Sigmoid colon (tissue), 6 donors: ENCODE measurements at regions not wholly inside any gene's neighbourhood (a gene's known extent, or its start where the extent isn't known, plus 50 kb on each side); places are given as distances from the start of the nearest gene placed in this dataset.
"Not testable (repeated sequence)": the region's sequence is repeated elsewhere in the genome, so short reads cannot be mapped to it uniquely, and the experiment has no call there.

Experiments
- DNase-seq: peaks from one replicate; pipeline ENCODE4 v3.0.0-alpha.2; 2019
- H3K27ac ChIP-seq, 4 donors: fragments of 200-600 bp; sonication (generic); one replicate each; pipeline ENCODE4 v1.5.1; 2016 to 2019; ENCODE audit warnings: mild to moderate bottlenecking in 1 of 4
- H3K27me3 ChIP-seq, 3 donors: fragments of 200-600 bp; sonication (generic); one replicate each; pipeline ENCODE4 v1.5.1; 2019; ENCODE audit warnings: mild to moderate bottlenecking in 1 of 3
- H3K36me3 ChIP-seq, 4 donors: fragments of 200-600 bp; sonication (generic); one replicate each; pipeline ENCODE4 v1.5.1; 2016 to 2019
- H3K4me1 ChIP-seq, 4 donors: fragments of 200-600 bp; sonication (generic); one replicate each; pipeline ENCODE4 v1.5.1; 2017 to 2019
- H3K4me3 ChIP-seq, 4 donors: fragments of 200-600 bp; sonication (generic); one replicate each; pipeline ENCODE4 v1.5.1; 2017 to 2019; ENCODE audit warnings: mild to moderate bottlenecking in 2 of 4, moderate library complexity in 1 of 4
- H3K9me3 ChIP-seq, 4 donors: fragments of 200-600 bp in 3 of 4; sonication (generic) in 3 of 4; one replicate each; pipeline versions ENCODE4 v1.5.1 to v1.6.1; 2013 to 2019
- CTCF ChIP-seq, 4 experiments: fragments of 450-650 bp in 3 of 4; fragments of 200-600 bp in 1 of 4; IDR thresholded peaks; one replicate each; pipeline ENCODE4 v1.5.1; 2016 to 2019; ENCODE audit warnings: antibody characterized with exemption in 4 of 4, mild to moderate bottlenecking in 3 of 4, moderate library complexity in 2 of 4
- EP300 ChIP-seq, 4 donors: sonication (generic); formaldehyde crosslinking; IDR thresholded peaks; one replicate each; pipeline ENCODE4 v1.6.1; 2017; ENCODE audit warnings: antibody characterized with exemption in 4 of 4
- POLR2A ChIP-seq, 2 donors: fragments of 450-650 bp; IDR thresholded peaks; one replicate each; pipeline ENCODE4 v1.6.1; 2016; ENCODE audit warnings: antibody characterized with exemption in 2 of 2, mild to moderate bottlenecking in 2 of 2, moderate library complexity in 2 of 2
- POLR2AphosphoS5 ChIP-seq, 4 donors: sonication (generic); formaldehyde crosslinking; IDR thresholded peaks; one replicate each; pipeline ENCODE4 v1.6.1; 2017; ENCODE audit warnings: antibody characterized with exemption in 4 of 4
- WGBS, 2 donors: extraction: QIAGEN DNeasy Blood & Tissue Kit; methylation state at CpG; one replicate each; pipeline ENCODE4 v1.1.7; 2013; 5-methylcytosine and 5-hydroxymethylcytosine counted together
- intact Hi-C: fragments of 100-400 bp; cut with DNase I; formaldehyde crosslinking; loops from one replicate; pipeline ENCODE4 v1.15.1; 2023
- donor health status: healthy with polysubstance abuse.
- donor health status: healthy.

DNA sequence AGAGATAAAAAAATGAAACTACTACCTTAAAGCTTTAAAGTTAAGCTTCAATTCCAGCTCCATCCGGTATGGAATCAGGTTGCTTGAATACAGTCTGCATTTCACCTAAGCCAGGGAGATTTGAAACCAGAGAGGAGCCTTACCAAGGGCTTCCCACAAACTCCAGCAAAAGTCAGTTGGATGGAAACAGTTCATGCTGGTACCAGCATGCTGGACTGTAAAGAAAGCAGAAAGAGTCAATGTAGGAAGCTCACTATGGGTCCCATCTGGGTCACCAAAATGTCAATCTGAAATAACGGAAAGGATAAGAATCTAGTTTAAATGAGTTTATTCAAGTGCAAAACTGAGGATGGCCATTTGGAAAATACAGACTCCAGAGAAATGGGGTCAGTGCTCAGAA, 65.3 kb downstream of the CDO1 start:
- H3K9me3 ChIP-seq: no peaks in the 10 kb centered on the region
- TF ChIP-seq POLR2AphosphoS5 (IDR thresholded peaks at IDR 0.05) (no peak), POLR2A (IDR thresholded peaks at IDR 0.05) (no peak), CTCF (IDR thresholded peaks at IDR 0.05) (no peak), EP300 (IDR thresholded peaks at IDR 0.05) (no peak)
- no peaks in the 10 kb centered on the region for H3K36me3 ChIP-seq
- intact Hi-C loops: no loop called here
- H3K4me3 ChIP-seq: no peak overlapping the region
- 70 to 72% methylated on average over 2 of the region's 2 CpGs for WGBS, 2 donors
- no peak overlapping the region for H3K27ac ChIP-seq
- DNase-seq: no peak
- H3K4me1 ChIP-seq: peaks cover 0 to 6% (median 2%) of the 10 kb centered on the region in 4 donors
- H3K27me3 ChIP-seq: no peaks in the 10 kb centered on the region

GRCh38 chr5:115749016-115749415, 67.4 kb downstream of the CDO1 start:
- WGBS, 2 donors: 8 to 67% methylated on average over 1 of the region's 1 CpG
- H3K4me3 ChIP-seq: no peak overlapping the region
- H3K27me3 ChIP-seq: no peaks in the 10 kb centered on the region
- intact Hi-C loops: no loop called here
- no peaks in the 10 kb centered on the region for H3K36me3 ChIP-seq
- H3K9me3 ChIP-seq: peaks cover 0 to 3% (median 0%) of the 10 kb centered on the region in 4 donors
- DNase-seq: no peak
- no peak overlapping the region for H3K27ac ChIP-seq
- TF ChIP-seq POLR2A (IDR thresholded peaks at IDR 0.05) (no peak), POLR2AphosphoS5 (IDR thresholded peaks at IDR 0.05) (no peak), EP300 (IDR thresholded peaks at IDR 0.05) (no peak), CTCF (IDR thresholded peaks at IDR 0.05) (no peak)
- H3K4me1 ChIP-seq: peaks cover 0 to 6% (median 2%) of the 10 kb centered on the region in 4 donors

GRCh38 chr5:115739245-115739644, 77.2 kb downstream of the CDO1 start:
- H3K4me1 ChIP-seq, H3K9me3 ChIP-seq, intact Hi-C loops, H3K27ac ChIP-seq, H3K27me3 ChIP-seq, H3K36me3 ChIP-seq, H3K4me3 ChIP-seq, DNase-seq: not testable (repeated sequence)
- WGBS, 2 donors: 81 to 85% methylated on average over 6 of the region's 6 CpGs

GRCh38 chr5:115738830-115739229, 77.6 kb downstream of the CDO1 start:
- H3K4me1 ChIP-seq: no peaks in the 10 kb centered on the region
- intact Hi-C loops: no loop called here
- peaks cover 0 to 5% (median 0%) of the 10 kb centered on the region in 4 donors for H3K9me3 ChIP-seq
- TF ChIP-seq EP300 (IDR thresholded peaks at IDR 0.05): no peak
- no peak for DNase-seq
- H3K27ac ChIP-seq: no peak overlapping the region
- 32 to 33% methylated on average over 1 of the region's 1 CpG for WGBS, 2 donors
- H3K4me3 ChIP-seq: no peak overlapping the region
- no peaks in the 10 kb centered on the region for H3K36me3 ChIP-seq
- no peaks in the 10 kb centered on the region for H3K27me3 ChIP-seq

- Histone ChIP-seq H3K27ac (no peak overlapping the region), H3K27me3 (no peaks in the 10 kb centered on the region), H3K36me3 (no peaks in the 10 kb centered on the region), H3K4me3 (no peak overlapping the region), H3K4me1 (no peaks in the 10 kb centered on the region), H3K9me3 (no peaks in the 10 kb centered on the region)
- TF ChIP-seq EP300 (IDR thresholded peaks at IDR 0.05) (no peak), CTCF (IDR thresholded peaks at IDR 0.05) (no peak), POLR2A (IDR thresholded peaks at IDR 0.05) (no peak), POLR2AphosphoS5 (IDR thresholded peaks at IDR 0.05) (no peak)
- intact Hi-C loops: no loop called here
- no peak for DNase-seq
- WGBS, 2 donors: 96 to 97% methylated on average over 1 of the region's 1 CpG
These were observed 79.0 kb downstream of the CDO1 start for GRCh38 chr5:115737452-115737851.

DNA sequence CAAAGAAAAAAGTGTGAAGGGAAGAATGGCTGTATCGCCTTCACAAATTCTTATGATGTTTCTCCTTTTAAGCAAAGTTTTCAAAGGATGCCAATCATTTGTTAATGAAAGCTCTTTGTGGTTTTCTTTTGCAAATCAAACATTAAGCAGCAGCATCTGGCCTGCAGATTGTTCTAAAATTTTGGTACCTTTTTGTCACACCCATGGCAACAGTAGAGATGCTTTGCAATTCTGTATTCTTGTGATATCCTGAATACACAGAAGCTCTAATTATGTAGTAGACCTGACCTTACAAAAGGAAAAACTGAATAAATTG, 79.8 kb downstream of the CDO1 start:
- no peak for TF ChIP-seq EP300 (IDR thresholded peaks at IDR 0.05)
- no peak for TF ChIP-seq CTCF (IDR thresholded peaks at IDR 0.05)
- TF ChIP-seq POLR2AphosphoS5 (IDR thresholded peaks at IDR 0.05): no peak
- no peak for TF ChIP-seq POLR2A (IDR thresholded peaks at IDR 0.05)

More for the DNA sequence above, 79.8 kb downstream of the CDO1 start:
- intact Hi-C loops: no loop called here
- DNase-seq: no peak
- Histone ChIP-seq H3K4me3 (no peak overlapping the region), H3K27me3 (no peaks in the 10 kb centered on the region), H3K27ac (no peak overlapping the region), H3K36me3 (no peaks in the 10 kb centered on the region), H3K9me3 (no peaks in the 10 kb centered on the region), H3K4me1 (no peaks in the 10 kb centered on the region)
- WGBS, 2 donors: 48 to 92% methylated on average over 1 of the region's 1 CpG
